ENCODE measurements at regions not wholly inside any gene's neighbourhood (a gene's known extent, or its start where the extent isn't known, plus 50 kb on each side); places are given as distances from the start of the nearest gene placed in this dataset.

DNA sequence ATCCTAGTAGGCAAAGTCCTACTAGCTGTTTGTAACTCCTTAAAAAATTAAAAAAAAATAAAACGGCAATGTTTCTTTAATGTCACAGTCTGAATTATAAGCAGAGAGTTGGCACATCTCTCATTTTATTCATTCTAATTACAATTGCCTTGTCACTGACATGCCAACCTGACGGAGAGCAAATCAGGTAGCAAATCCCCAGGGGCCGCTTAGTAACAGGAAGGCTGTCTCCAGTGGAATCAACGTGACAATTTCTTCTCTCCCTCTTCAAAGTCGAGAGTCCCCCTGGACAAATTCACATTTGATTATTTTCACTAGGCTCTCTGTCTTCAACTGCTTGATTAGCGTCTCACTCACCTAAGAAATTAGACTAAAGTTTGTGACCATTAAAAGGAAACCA, 1598.9 kb upstream of the PIK3C3 start:
- TF ChIP-seq CTCF (IDR thresholded peaks at IDR 0.05), result no peak
- no peak for TF ChIP-seq POLR2A (IDR thresholded peaks at IDR 0.05)
- no peak for TF ChIP-seq POLR2AphosphoS5 (IDR thresholded peaks at IDR 0.05)
